ENCODE measurements at regions not wholly inside any gene's neighbourhood (a gene's known extent, or its start where the extent isn't known, plus 50 kb on each side); places are given as distances from the start of the nearest gene placed in this dataset.

DNA sequence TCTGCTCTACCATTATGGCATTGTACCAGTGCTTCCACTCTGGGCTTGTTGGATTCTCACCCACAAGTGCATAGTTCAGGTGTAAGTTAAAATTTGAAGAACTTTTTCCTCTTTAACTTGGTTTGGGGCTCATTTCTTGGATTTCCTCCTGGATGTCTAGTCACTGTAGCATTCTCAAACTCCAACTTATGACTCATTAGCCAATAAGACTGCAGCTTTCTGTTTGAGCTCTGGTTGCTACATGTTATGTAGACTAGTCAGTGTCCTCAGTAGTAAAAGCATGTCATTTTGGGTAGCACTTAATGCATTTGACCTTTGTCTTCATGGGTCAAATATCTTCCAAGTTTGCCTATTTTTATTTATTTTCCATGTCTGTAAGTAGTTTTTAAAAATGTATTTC is 790.8 kb downstream of the BRINP1 start:
- DNase-seq (ENCODE audit: low spot score), result no peak

DNA sequence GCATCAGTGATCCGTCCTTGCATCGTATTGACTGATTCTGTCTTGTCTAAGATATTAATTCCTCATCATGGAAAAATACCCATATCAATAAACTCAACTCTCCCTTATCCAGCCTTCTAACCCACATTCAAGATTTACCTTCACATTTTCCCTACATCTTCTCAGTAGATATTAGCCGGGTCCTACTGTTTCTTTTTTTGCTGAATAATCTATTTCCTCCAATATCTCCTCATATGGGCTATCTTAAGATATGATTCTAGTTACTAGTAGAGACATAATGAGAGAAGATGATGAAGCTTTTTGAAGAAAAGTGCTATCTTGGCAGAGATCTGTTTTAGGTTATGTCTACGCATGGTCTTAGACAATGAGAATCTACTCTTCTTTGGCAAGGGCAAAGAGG is 785.8 kb downstream of the BRINP1 start:
- DNase-seq (ENCODE audit: low spot score), result no peak

DNA sequence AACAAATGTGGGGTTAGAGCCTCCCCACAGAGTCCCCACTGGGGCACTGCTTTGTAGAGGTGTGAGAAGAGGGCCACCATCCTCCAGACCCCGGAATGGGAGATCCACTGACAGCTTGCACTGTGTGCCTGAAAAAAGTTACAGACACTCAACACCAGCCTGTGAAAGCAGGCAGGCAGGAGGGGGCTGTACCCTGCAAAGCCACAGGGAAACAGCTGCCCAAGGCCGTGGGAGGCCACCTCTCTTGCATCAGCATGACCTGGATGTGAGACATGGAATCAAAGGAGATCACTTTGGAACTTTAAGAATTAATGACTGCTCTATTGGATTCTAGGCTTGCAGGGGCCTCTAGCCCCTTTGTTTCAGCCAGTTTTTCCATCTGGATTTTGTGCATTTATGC is 782.3 kb downstream of the BRINP1 start:
- no peak for DNase-seq (ENCODE audit: low spot score)

DNA sequence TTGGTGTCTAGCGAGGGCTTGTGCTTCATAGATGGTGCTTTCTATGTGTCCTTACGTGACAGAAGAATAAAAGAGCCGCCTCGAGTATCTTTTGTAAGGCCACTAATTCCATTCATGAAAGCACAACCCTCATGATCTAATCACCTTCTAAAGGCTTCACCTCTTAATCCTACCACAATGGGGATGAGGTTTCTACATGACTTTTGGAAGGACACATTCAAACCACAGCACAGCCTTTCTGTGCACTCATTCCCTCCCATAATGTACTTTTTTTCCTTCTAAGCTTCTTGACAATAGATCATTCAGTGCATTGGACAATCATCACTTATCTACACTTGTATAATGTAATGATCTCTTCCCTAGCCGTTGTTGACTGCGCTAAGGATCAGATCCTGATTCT is 774.8 kb downstream of the BRINP1 start:
- no peak for DNase-seq (ENCODE audit: low spot score)

DNA sequence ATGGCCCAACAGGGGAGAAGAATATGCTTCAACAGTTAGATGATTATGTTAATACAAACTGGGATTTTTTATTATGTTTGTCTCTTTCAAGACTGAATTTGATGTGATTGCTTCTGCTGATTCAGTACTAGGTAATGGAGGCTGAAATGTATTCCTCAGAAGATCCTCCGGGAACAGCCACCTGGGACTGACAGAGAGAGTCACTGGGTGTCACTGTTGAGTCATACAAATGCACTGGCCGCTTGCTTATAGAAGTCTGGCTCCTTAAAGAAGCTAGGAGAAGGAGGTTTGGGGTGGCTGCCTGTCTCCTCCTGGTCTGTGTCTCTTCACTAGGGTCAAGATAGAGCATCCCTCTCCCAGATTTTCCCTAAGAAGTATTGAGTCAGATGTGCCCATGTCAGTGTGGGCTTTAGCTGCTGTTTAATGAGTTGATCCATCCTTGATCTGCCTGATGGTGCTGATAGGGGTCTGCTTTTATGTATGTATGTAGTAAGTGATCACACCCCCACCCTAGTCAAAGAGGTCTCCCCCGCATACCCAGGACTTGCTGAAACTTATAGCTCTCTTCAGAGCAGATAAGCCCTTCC is 773.4 kb downstream of the BRINP1 start:
- no peak for DNase-seq (ENCODE audit: low spot score)

DNA sequence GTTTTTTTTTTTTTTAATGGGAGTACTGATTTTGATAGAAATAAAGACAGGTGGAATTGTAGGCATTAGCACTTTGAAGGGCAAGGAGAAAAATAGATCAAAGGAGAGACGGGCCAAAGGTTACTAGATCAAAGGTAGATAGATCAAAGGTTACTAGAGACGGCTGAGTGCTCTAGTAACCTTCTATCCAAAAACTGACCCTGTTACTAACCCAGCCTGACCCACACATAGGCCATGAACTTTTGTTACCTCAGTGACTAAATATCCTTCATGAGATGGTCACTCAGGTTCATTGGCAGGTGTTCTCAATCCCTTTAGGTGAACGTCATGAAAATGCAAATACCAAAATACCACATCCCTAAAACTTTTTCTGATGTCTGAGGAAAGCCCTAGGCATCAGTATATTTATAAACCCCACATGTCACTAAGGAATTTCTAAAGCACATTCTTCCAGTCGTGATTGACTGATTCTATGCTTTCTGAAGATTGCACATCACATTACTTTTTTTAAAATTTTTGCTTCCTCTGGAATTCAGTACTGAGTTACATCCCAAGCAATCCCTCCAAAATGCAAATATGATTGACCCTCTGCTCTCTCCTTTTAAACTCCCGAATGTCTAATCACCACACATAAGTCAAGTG is 772.7 kb downstream of the BRINP1 start:
- no peak for DNase-seq (ENCODE audit: low spot score)

DNA sequence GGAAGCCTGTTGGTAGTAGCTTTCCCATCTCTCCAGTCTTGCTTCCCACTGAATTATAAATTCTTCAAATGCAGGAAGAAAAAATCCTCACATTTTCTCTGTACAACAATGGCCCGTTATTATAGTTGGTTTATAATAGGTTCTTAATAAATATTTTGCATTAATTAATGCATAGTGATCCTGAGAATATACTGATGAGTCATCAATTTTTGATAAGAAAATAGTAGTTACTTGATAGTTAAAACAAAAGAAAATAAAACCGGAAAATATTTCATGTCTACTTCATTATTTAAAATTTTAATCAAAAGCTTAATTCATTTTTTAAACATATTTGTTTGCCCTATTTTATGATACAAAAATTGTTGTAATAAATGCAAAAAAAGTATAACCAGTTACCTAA is 762.6 kb downstream of the BRINP1 start:
- DNase-seq (ENCODE audit: low spot score), result no peak

DNA sequence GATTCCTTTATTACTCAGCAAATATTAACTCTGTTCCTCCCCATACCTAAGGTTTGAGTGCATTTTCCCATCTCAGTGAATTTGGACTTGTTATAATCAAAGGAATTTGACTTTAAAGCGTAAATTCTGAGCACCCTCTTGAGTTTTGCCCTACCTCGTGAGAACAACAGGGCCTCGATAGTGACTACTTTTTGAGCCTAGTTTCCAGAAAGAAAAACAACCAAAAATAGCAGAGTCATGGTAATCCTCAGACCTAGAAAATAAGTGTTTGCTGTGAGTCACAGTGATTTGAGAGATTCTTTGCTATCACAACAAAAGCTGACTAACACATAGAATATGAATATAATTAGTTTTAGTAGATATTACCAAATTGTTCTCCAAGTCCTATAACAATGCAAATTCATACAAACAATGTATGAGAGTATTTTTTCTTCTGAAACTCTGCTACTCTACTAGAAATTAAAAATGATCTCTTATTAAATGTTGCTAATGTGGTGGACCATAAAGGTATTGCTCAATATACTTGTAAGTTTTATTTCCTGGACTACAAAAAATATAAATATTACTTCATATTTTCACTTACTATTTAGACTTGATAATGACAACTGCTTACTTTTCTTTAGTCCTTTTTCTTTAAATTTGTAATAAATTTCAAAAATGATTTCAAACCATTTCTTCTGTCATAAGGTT is 759.7 kb downstream of the BRINP1 start:
- DNase-seq (ENCODE audit: low spot score), result no peak

DNA sequence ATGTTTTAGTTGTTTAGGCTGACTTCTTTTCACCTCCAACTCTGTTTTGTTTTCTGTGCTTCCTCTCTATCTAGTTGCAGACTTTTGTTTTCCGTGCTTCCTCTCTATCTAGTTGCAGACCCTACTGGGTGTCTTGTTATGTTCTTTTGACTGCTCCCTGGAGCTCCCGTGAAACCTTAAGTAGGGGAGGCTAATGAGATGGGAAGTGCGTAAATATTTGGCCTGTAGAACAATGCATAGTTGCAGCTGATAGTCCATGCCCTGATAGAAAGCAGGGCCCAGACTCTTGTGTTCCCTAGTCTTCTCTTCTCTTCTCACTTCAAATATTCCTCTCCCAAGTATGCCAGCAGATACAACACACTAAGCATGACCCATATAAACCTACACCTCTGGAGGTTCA is 757.0 kb downstream of the BRINP1 start:
- no peak for DNase-seq (ENCODE audit: low spot score)

DNA sequence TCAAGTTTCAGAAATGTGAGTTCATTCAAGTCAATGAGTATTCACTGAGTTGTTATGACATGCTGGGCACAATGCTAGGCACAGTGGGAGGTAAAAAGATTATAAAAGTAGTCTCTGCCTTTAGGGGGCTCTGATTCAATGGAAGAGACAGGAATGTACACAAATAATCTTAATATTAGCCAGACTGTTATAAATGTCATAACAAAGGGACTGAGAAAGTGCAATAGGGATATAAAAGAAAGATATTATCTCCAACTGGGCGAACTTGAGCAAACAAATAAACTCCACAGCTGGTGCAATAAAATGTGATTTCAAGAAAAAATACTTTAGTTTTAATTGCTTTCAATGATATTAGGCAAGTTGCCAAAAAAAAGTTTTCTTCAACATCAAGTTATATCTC is 755.2 kb downstream of the BRINP1 start:
- DNase-seq (ENCODE audit: low spot score), result no peak

DNA sequence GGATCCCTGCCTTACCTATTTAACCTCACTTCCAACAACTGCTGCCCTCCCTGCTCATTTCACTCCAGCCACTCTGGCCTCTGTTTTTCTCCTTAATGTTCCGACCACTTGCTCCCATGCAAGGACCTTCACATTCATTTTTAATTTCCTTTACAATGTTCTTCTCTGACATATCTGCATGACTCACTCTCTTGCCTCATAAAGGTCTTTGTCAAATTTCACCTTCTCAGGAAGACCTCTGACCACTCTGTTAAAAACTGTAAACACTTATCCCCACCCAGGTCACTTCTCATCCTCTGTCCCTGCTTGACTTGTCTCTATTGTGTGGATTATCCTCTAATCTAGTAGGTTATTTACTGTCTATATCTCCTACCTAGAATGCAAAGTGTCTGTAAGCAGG is 751.2 kb downstream of the BRINP1 start:
- DNase-seq (ENCODE audit: low spot score), result no peak

DNA sequence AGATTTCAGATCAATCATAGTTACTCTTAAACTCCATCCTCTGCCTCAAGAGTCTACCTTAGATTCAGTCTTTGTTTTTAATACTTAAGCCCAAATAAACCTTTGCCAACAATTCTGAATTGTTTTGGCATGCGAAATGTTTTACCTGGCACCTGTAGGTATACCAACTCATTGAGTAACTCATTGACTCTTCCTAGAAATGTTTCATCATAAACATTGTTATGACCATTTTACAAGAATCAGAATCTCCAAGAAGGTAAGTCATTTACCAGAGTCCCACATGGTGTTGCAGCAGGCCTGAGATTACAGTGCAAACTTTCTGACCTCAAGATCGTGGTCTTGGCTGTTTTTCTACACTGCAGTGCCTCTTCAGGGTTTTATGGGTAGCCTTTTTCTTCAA is 750.4 kb downstream of the BRINP1 start:
- no peak for DNase-seq (ENCODE audit: low spot score)

DNA sequence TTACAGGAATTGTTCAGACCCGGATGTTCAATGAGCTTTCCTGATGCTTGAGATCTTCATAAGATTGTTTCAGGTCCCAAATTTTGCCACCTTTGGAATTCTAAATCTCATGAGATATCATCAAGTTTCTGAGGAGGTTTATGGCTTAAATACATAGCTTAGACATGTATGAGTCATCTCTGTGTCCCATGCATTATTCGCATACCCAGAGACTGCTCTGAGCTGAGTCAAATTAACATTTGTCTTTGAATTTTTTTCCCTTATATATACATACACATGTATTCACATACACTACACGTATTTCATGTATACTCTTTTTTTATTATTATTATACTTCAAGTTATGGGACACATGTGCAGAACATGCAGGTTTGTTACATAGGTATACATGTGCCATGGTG is 744.6 kb downstream of the BRINP1 start:
- DNase-seq (ENCODE audit: low spot score), result no peak

DNA sequence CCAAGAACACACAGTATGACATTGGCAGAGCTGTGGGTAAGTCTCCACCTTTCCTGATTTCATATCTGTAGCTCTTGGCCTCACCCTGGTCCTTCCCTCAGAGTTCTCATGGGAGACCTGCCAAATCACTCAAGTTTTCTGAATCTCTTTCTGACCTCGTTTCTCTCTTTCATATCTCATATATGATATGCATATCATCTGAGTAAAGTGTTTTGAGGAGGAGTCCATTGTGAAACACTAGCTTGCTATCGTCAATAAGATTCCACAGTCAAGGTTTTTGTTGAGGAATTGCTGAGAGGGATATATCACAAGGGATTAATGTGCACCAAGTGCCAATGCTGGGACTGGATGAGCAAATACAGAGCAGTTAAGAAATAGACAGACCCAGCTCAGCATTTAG is 739.2 kb downstream of the BRINP1 start:
- DNase-seq (ENCODE audit: low spot score), result no peak

DNA sequence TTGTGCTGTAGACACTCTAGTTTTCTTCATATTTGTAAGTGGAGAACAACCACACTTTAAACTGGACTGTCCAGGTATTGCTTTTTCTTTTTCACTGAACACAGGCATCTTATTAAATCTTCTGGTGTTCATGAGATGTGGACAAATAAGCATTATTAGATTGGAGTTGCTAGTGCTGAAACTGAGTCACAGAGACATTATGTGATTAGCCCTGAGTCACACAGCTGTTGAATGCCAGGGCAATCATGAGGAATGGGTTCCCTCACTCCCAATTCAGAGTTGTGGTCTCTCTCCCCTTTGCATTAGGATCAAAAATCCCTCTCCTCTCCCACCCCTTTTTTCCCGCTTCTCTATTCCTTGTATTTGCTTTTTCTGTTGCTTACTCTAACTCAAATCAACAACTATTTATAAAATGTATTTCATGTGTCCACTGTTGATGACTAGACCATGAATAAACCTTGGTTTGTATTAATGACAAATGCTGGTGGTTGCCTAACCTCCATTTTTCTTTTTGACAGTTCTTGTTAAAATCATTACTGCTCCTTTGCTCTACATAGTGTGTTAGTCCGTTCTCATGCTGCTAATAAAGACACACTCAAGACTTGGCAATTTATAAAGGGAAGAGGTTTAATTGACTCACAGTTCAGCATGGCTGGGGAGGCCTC is 738.2 kb downstream of the BRINP1 start:
- DNase-seq (ENCODE audit: low spot score), result no peak

DNA sequence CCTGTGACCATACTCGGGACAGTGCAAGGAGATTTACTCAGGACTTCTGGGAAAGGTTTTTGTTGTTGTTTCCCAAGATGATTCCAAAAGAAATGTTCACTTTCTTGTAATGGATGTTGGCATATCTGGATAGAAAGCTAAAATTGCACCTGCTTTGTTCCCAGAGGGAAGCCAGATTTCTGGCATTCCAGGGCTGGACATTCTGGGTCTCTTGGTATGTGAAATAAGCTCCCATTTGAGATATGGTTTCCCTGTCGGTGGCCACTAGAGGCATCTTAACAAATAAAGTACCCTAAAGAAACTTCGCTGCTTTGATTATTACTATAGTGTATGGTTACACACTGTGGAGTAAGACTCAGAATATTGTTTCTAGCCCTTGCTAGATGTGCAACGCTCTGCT is 737.3 kb downstream of the BRINP1 start:
- no peak for DNase-seq (ENCODE audit: low spot score)

DNA sequence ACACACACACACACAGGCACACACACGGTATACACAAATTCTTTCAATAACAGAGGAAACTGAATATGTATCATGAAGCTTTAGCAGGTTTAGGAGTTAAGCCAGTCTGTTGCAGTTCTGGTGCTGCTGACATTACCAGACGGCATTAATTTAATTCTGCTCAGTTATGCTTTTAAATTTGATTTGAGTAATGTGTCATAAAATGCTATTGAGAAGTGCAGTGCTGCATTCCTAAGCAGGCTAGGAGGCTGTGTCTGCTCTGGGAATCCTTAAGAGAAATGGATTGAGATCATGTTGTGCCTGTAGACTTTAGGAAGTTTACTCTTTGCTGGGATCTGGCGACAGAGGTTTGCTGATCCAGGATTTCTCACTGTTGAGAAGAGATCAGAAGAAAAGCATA is 733.8 kb downstream of the BRINP1 start:
- no peak for DNase-seq (ENCODE audit: low spot score)

DNA sequence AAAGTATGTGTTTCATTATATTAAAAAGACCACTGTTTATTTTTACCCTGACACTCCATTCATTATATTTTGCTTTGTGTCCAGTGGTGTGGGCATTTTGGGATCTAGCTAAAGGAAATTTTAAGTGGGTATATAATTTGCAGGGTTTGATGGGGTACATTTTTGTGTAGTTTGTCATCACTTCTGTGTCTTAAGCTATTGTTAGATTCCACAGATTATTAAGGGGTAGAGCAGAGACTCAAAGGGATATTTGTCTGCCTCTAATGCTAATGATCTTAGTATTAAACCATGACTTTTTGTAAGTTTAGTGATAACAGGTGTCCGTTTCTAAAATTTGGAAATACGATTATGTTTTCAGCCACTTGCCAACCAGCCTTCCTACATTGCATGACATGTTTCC is 731.6 kb downstream of the BRINP1 start:
- DNase-seq (ENCODE audit: low spot score), result no peak

DNA sequence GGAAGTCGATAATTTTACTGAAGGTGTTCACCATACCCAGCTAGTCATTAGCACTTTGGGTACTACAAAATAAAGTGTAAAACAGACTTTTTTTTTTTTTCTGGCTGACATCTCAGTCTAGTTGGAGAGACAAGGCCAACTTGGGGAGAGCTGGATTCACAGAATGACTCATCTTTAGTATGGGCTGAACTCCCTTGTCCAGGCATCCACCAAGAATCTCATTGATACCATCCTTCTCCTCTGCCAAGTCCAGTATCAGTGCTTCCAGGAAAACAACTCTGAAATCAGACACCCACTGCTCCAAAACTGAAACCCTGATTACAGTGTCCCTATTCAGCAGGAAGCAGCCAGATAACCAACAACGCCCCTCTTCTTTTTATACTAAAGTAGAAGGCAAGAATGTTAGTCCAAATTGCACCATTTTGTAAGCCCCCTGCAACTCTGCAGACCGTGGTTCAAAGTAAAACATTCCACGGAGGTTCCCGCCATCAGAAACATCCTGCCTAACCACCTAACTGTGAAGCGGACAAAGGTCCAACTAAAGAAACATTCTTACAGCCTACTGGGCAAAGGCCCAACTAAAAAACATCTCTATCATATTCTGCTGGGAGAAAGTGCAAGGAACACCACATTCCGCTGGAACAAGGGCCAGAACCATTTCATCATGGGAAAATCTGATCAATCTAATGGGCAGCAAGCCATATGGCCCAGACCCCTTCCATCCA is 728.2 kb downstream of the BRINP1 start:
- DNase-seq (ENCODE audit: low spot score), result no peak

DNA sequence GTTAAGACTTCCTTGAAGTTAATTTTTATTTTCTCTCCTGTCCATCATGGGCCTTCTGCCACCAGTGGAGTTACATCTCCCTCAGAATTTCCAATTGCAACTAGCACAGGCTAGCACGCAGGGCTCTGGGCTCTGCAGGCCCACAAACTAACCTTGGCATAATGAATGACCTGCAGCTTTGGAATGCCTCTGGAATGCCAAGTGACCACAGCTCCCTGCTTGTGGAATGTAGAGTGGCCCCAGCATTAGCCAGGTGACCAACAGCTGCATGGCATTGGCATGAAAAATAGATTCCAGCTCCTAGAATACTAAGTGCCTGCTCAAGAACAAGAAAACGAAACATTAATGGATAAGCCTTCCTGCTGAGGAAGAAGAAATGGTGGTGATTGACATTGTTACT is 726.1 kb downstream of the BRINP1 start:
- no peak for DNase-seq (ENCODE audit: low spot score)

DNA sequence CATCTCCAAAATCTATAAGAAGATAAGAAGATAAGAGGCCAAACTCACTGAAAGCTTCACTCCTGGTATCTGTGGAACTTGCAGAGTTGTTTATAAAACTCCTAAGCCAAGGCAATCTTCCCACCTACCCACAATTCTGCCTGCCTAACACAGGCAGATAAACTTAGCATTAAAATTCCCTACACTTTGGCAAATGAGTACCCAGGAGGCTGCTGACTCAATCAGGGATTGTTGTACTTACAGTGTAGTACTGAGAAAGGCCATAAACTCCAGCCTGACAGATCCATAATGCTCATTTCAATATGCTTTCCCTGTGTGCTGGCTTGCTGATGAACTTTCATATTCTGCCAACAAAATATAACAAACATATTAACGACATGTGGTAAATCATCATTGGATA is 725.2 kb downstream of the BRINP1 start:
- DNase-seq (ENCODE audit: low spot score), result no peak

DNA sequence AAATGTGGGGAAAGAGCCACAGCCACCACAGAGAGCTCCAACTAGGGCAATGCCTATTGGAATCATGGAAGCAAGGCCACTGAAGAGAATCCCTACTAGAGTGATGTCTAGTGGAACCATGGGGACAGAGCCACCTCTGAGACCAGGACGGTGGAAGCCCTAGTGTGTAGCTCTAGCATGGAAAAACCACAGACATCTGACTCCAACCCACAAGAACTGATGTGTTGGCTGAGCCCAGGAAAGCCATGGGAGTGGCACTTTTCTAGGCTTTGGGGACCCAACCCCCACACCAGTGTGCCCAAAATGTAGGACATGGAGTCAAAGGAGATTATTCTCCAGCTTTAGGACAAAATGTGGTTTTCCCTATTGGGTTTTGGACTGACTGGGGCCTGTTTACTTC is 721.9 kb downstream of the BRINP1 start:
- no peak for DNase-seq (ENCODE audit: low spot score)

DNA sequence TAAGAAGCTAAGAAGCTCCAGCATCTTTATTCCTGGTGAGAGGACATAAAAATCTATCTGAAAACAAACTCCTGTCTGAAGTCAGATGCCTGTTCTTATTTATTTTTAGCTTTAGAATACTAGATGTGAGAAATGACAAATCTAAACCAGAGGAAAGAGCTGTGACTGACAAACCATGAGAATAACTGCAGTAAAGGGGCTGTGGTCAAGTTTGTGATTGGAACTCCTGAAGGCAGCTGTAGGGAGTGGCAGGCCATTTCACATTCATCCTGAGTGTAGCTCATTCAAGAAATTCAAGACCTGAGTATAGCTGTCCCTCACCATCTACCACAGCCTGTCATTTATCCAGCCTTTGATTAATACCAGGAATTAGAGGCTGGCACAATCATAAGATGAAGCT is 718.8 kb downstream of the BRINP1 start:
- no peak for DNase-seq (ENCODE audit: low spot score)

All from CD4-positive, alpha-beta T cell treated with Interleukin-15 for 4 hours (primary cell).